Right lobe of liver (tissue), 6 donors: ENCODE measurements at regions not wholly inside any gene's neighbourhood (a gene's known extent, or its start where the extent isn't known, plus 50 kb on each side); places are given as distances from the start of the nearest gene placed in this dataset.
A peak's percentile ranks its signal among the peaks of the same experiment; 100 is the strongest.

Experiments used
- ATAC-seq, 4 donors: fragments of 200-7000 bp; cut with Tn5 transposase; one replicate each; pipeline ENCODE4 v1.9.1; 2020; ENCODE audit warnings: mild to moderate bottlenecking in 4 of 4, moderate library complexity in 4 of 4
- DNase-seq, 3 donors: peaks; one replicate each; pipeline ENCODE4 v3.0.0-alpha.2; 2020
- H3K27ac ChIP-seq, 3 donors: fragments of 200-600 bp; one replicate each; pipeline ENCODE4 v1.8.0; 2022
- H3K27me3 ChIP-seq, 2 donors: fragments of 200-600 bp; one replicate each; pipeline ENCODE4 v1.8.0; 2022
- H3K36me3 ChIP-seq, 4 donors: fragments of 200-600 bp; sonication (generic) in 1 of 4; one replicate each; pipeline versions ENCODE4 v1.5.1 to v1.8.0; 2017 to 2022; ENCODE audit warnings: control low read depth in 1 of 4
- H3K4me1 ChIP-seq, 4 donors: fragments of 200-600 bp; sonication (generic) in 1 of 4; one replicate each; pipeline versions ENCODE4 v1.5.1 to v1.8.0; 2017 to 2022; ENCODE audit warnings: control low read depth in 1 of 4
- H3K4me3 ChIP-seq, 3 donors: fragments of 200-600 bp; one replicate each; pipeline ENCODE4 v1.8.0; 2022
- H3K9me3 ChIP-seq, 4 donors: fragments of 200-600 bp; sonication (generic) in 1 of 4; one replicate each; pipeline versions ENCODE4 v1.5.1 to v1.8.0; 2017 to 2022; ENCODE audit warnings: control low read depth in 1 of 4
- CTCF ChIP-seq, 4 donors: fragments of 200-600 bp in 3 of 4; fragments of 450-650 bp in 1 of 4; IDR thresholded peaks; one replicate each; pipeline versions ENCODE4 v1.5.1 to v1.8.0; 2016 to 2022; ENCODE audit warnings: antibody characterized with exemption in 4 of 4, mild to moderate bottlenecking in 2 of 4
- POLR2A ChIP-seq: fragments of 450-650 bp; IDR thresholded peaks from one replicate; pipeline ENCODE4 v1.6.1; 2017; ENCODE audit warnings: antibody characterized with exemption, mild to moderate bottlenecking
- WGBS: methylation state at CpG from one replicate; pipeline ENCODE4 v1.1.6; 2018; ENCODE audit warnings: low coverage, low lambda C conversion rate; ENCODE audit not compliant: insufficient coverage; ENCODE audit errors: missing lambda C conversion rate; 5-methylcytosine and 5-hydroxymethylcytosine counted together
- intact Hi-C, 2 donors: fragments of 100-400 bp; cut with DNase I; formaldehyde crosslinking; loops; one replicate each; pipeline versions ENCODE4 v1.11.2 to v1.14.1; 2022
- donor health status: DM: no; HTN: yes; CAD: no.
- donor health status: DM: no; HTN: no; CAD: no.
- donor health status: DM: no; HTN: no; CAD: no.
- donor health status: DM: no; HTN: yes; CAD: no.
- donor health status: DM: no; HTN: yes; CAD: no.

- 100% methylated on average over 3 of the region's 4 CpGs for whole genome bisulfite sequencing
- Histone ChIP-seq H3K27ac (no peak overlapping the region), H3K36me3 (no peaks in the 10 kb centered on the region), H3K4me3 (no peak overlapping the region), H3K9me3 (no peaks in the 10 kb centered on the region), H3K4me1 (no peaks in the 10 kb centered on the region), H3K27me3 (no peaks in the 10 kb centered on the region)
- intact Hi-C loops, result no loop called here
- peak in 1 of 4 donors; percentile 4 for TF ChIP-seq CTCF (IDR thresholded peaks at IDR 0.05)
- no peak for TF ChIP-seq POLR2A
- no peak for DNase-seq
- ATAC-seq, result peak in 2 of 4 donors; percentile 39 to 60
Observed at GRCh38 chr20:40471261-40471629, 217.8 kb downstream of the MAFB start.

DNA sequence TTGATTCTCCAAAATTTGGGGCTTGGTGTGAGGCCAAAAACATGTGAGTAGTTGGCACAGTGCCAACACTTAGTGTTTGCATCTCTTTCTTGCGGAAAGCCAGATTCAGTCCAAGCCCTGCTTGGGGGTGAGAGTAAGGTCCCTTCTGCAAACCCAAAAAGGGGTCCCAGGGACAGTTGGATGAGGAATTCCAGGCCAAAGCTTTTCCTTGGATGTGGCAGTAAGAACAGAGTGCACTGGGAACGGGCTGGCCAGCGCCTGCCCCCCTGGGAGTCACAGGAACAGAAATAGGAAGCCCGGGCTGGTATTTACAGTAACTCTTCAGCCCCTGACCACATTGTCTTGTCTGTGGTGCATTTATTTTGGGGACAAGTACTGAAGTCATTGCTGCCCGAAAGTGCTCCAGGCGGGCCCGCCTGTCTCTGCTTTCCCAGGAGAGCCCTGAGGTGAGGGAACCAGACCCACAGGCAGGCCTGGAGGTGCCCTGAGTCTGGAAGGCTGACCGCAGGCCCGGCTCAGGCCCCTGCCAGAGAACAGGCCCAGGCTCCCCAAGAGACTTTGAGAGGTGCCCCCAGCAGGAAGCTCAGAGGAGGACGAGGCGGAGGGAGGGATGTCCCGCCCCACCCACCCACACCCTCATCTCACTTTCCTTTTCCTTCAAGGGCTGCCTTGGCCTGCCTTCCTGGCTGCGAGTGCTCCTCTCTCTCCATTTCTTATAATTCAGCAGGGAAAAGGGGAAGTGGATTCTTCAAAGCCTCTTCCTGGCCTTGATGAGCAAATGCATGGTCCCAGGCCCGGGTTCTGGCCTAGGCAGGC lies 218.4 kb downstream of the MAFB start:
- intact Hi-C loops, result no loop called here
- Histone ChIP-seq H3K9me3 (no peaks in the 10 kb centered on the region), H3K4me1 (no peaks in the 10 kb centered on the region), H3K27ac (no peak overlapping the region), H3K36me3 (no peaks in the 10 kb centered on the region), H3K4me3 (no peak overlapping the region), H3K27me3 (no peaks in the 10 kb centered on the region)
- WGBS, result 30% methylated on average over 2 of the region's 14 CpGs
- DNase-seq (no peak), ATAC-seq (peak; percentile 21 to 58 (median 48))
- no peak for TF ChIP-seq POLR2A
- TF ChIP-seq CTCF (IDR thresholded peaks at IDR 0.05), result no peak

GRCh38 chr20:40468759-40469158 lies 220.3 kb downstream of the MAFB start:
- TF ChIP-seq POLR2A, result no peak
- TF ChIP-seq CTCF (IDR thresholded peaks at IDR 0.05), result no peak
- intact Hi-C loops, result no loop called here
- Histone ChIP-seq H3K27ac (no peak overlapping the region), H3K4me1 (no peaks in the 10 kb centered on the region), H3K4me3 (no peak overlapping the region), H3K36me3 (no peaks in the 10 kb centered on the region), H3K9me3 (no peaks in the 10 kb centered on the region), H3K27me3 (no peaks in the 10 kb centered on the region)
- 94% methylated on average over 3 of the region's 3 CpGs for WGBS
- DNase-seq, result no peak
- no peak for ATAC-seq

DNA sequence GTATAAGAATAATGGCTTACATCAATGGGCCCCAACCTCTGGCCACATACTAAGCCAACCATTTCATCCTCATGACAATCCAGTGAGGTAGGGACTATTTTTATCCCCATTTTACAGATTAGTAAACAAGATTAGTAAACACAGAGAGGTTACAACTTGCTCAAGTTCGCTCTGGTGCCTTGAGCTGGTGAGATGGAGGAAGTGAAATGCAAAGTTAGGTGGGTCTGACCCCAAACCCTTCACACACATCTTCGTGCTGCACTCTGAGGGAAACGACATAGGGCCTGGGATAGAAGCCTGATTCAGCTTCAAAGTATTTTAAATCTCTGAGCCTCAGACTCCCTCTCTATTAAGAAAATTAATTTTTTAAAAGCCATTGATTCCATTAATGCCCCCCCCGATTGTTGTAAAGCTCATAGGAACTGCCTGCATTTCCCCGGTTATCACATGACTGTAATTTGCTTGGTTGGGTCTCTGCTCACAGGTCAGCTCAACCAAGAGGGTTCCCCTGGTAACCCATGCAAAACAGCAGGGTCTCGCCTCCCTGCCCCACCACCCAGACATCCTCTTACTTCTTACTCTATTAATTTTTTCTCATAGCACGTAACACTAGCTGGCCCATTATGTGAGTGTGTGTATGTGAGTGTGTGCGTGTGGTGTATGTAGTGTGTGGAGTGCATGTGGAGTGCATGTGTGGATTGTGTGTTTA lies 221.2 kb downstream of the MAFB start:
- intact Hi-C loops, result no loop called here
- 82% methylated on average over 8 of the region's 8 CpGs for WGBS

More for the DNA sequence above, 221.2 kb downstream of the MAFB start:
- Histone ChIP-seq H3K36me3 (no peaks in the 10 kb centered on the region), H3K4me1 (no peaks in the 10 kb centered on the region), H3K27me3 (no peaks in the 10 kb centered on the region), H3K27ac (no peak overlapping the region), H3K4me3 (no peak overlapping the region), H3K9me3 (no peaks in the 10 kb centered on the region)
- TF ChIP-seq CTCF (IDR thresholded peaks at IDR 0.05) (no peak), POLR2A (no peak)
- ATAC-seq, result no peak
- DNase-seq, result no peak
